ENCODE measurements at regions not wholly inside any gene's neighbourhood (a gene's known extent, or its start where the extent isn't known, plus 50 kb on each side); places are given as distances from the start of the nearest gene placed in this dataset.

DNA sequence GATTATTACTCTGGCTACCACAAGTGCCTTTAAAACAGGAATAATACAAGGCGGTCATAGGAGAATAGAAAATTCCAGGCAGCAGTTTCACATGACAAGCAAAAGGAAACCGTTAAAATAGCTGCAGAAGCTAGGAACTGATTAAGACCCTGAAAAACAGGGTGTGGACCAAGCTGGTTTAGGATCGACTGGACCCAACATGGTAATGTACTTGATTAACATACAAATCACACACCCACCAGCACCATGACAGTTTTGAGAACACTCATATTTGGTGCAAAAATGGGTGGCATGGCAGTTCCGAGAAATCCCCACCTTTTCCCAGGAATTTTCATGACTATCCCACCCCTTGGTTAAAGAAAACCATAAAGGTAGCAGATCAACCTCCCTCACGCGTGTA lies 51.9 kb upstream of the TMEM163 start:
- no peak overlapping the region for H3K27ac ChIP-seq (ENCODE audit: low read length)
- H3K36me3 ChIP-seq (ENCODE audit: control insufficient read depth, insufficient read depth, low read length): no peaks in the 10 kb centered on the region
- POLR2A ChIA-PET: no interaction called here
- H3K9me3 ChIP-seq (ENCODE audit: control insufficient read depth, insufficient read depth, low read depth, low read length): no peaks in the 10 kb centered on the region
- no TSS peak for BruUV-seq (replicated peaks)
- CTCF ChIA-PET: no interaction called here
- intact Hi-C loops (cut with micrococcal nuclease; ENCODE audit: unreplicated experiment): no loop called here
- H3K27me3 ChIP-seq (ENCODE audit: control insufficient read depth, insufficient read depth, low read length): no peaks in the 10 kb centered on the region
- DNase-seq (ENCODE audit: low read depth, low spot score) (no peak), ATAC-seq (no peak)
- H3K4me3 ChIP-seq (ENCODE audit: low read depth in 2 of 2, low read length in 2 of 2): no peak overlapping the region
- TF ChIP-seq, protein P1, sequence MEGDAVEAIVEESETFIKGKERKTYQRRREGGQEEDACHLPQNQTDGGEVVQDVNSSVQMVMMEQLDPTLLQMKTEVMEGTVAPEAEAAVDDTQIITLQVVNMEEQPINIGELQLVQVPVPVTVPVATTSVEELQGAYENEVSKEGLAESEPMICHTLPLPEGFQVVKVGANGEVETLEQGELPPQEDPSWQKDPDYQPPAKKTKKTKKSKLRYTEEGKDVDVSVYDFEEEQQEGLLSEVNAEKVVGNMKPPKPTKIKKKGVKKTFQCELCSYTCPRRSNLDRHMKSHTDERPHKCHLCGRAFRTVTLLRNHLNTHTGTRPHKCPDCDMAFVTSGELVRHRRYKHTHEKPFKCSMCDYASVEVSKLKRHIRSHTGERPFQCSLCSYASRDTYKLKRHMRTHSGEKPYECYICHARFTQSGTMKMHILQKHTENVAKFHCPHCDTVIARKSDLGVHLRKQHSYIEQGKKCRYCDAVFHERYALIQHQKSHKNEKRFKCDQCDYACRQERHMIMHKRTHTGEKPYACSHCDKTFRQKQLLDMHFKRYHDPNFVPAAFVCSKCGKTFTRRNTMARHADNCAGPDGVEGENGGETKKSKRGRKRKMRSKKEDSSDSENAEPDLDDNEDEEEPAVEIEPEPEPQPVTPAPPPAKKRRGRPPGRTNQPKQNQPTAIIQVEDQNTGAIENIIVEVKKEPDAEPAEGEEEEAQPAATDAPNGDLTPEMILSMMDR (IDR thresholded peaks at IDR 0.05): no peak
- TF ChIP-seq REST (IDR thresholded peaks at IDR 0.05; ENCODE audit: insufficient read depth in 1 of 2, low read depth in 2 of 2, low read length in 1 of 2) (no peak), POLR2AphosphoS5 (IDR thresholded peaks at IDR 0.05; ENCODE audit: low read depth, low read length) (no peak), SIN3A (IDR thresholded peaks at IDR 0.05; ENCODE audit: borderline replicate concordance, insufficient read depth, low read depth, low read length) (no peak), TCF7L2 (IDR thresholded peaks at IDR 0.05; ENCODE audit: low read depth, low read length) (no peak)
- no peaks in the 10 kb centered on the region for H3K4me1 ChIP-seq (ENCODE audit: control insufficient read depth, insufficient read depth, low read length)
- in situ Hi-C loops (cut with HindIII; ENCODE audit: low pct_unique_long_range_greater_than_20kb, low sequenced_read_pairs): no loop called here

DNA sequence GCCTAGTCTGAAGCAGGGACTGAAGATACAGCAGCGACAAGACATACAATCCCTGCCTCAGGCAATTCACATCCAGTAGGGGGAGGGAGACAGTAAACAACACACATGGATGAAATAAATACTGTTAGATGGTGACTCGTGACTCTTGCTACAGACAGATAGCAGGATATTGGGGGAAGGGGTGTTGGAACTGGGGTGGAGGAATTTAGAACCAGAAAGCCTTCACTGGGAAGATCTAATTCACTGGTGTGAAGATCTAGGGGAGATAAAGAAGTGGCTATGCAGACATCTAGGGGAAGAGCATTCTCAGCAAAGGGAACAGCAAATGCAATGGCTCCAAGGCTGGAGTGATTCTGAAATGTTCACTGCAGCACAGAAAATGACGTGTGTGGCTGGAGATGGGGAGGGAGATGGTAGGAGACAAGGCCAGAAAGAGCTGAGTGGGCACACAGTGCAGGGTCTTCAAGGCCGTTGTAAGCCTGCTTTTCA lies 52.6 kb upstream of the TMEM163 start:
- ChIA-PET CTCF (no interaction called here), POLR2A (no interaction called here)
- BruUV-seq (replicated peaks): no TSS peak
- no peak for TF ChIP-seq TCF7L2 (IDR thresholded peaks at IDR 0.05; ENCODE audit: low read depth, low read length)
- TF ChIP-seq SIN3A (IDR thresholded peaks at IDR 0.05; ENCODE audit: borderline replicate concordance, insufficient read depth, low read depth, low read length): no peak
- no peak for TF ChIP-seq REST (IDR thresholded peaks at IDR 0.05; ENCODE audit: insufficient read depth in 1 of 2, low read depth in 2 of 2, low read length in 1 of 2)
- TF ChIP-seq POLR2AphosphoS5 (IDR thresholded peaks at IDR 0.05; ENCODE audit: low read depth, low read length): no peak
- TF ChIP-seq, protein P1 (IDR thresholded peaks at IDR 0.05): no peak
- ATAC-seq (no peak), DNase-seq (ENCODE audit: low read depth, low spot score) (no peak)
- Histone ChIP-seq H3K27ac (ENCODE audit: low read length) (no peak overlapping the region), H3K27me3 (ENCODE audit: control insufficient read depth, insufficient read depth, low read length) (no peaks in the 10 kb centered on the region), H3K4me3 (ENCODE audit: low read depth in 2 of 2, low read length in 2 of 2) (no peak overlapping the region), H3K36me3 (ENCODE audit: control insufficient read depth, insufficient read depth, low read length) (no peaks in the 10 kb centered on the region), H3K4me1 (ENCODE audit: control insufficient read depth, insufficient read depth, low read length) (no peaks in the 10 kb centered on the region), H3K9me3 (ENCODE audit: control insufficient read depth, insufficient read depth, low read depth, low read length) (no peaks in the 10 kb centered on the region)
- intact Hi-C loops (cut with micrococcal nuclease; ENCODE audit: unreplicated experiment) (no loop called here), in situ Hi-C loops (cut with HindIII; ENCODE audit: low pct_unique_long_range_greater_than_20kb, low sequenced_read_pairs) (no loop called here)

Data from Panc1 (cell line).